ENCODE measurements at regions not wholly inside any gene's neighbourhood (a gene's known extent, or its start where the extent isn't known, plus 50 kb on each side); places are given as distances from the start of the nearest gene placed in this dataset.

DNA sequence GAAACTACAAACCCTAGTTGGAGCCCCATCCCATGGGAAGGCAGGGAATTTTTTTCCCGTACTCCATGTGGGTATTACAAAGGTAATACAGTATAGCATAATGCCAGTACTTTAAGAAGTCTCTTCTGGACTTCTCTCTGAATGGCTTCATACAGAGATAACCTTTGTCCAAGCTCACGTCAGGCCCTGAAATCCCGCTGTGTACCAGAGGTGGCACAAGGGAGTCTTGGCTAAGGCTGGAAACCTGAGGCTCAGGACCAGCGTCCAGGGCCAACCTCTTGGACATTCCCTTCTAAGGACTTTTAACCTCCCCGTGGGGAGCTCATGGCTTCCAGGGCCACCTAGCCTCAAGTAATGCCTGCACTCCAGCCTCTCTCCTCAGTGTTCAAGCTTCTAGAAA lies 338.9 kb upstream of the FAM241A start:
- no peaks in the 10 kb centered on the region for H3K9me3 ChIP-seq (ENCODE audit: low read depth, low read length)
- no peak overlapping the region for H3K27ac ChIP-seq (ENCODE audit: low read depth, low read length)
- no peak overlapping the region for H3K4me3 ChIP-seq (ENCODE audit: insufficient read depth, low read length)
- H3K27me3 ChIP-seq (ENCODE audit: insufficient read depth, low read length), result no peaks in the 10 kb centered on the region
- no peaks in the 10 kb centered on the region for H3K4me1 ChIP-seq (ENCODE audit: insufficient read depth, low read length)
- TF ChIP-seq, protein P1, sequence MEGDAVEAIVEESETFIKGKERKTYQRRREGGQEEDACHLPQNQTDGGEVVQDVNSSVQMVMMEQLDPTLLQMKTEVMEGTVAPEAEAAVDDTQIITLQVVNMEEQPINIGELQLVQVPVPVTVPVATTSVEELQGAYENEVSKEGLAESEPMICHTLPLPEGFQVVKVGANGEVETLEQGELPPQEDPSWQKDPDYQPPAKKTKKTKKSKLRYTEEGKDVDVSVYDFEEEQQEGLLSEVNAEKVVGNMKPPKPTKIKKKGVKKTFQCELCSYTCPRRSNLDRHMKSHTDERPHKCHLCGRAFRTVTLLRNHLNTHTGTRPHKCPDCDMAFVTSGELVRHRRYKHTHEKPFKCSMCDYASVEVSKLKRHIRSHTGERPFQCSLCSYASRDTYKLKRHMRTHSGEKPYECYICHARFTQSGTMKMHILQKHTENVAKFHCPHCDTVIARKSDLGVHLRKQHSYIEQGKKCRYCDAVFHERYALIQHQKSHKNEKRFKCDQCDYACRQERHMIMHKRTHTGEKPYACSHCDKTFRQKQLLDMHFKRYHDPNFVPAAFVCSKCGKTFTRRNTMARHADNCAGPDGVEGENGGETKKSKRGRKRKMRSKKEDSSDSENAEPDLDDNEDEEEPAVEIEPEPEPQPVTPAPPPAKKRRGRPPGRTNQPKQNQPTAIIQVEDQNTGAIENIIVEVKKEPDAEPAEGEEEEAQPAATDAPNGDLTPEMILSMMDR (IDR thresholded peaks at IDR 0.05; ENCODE audit: extremely low read depth, low read depth, low read length), result no peak
- H2AFZ ChIP-seq (ENCODE audit: low read length), result no peak overlapping the region
- H3K4me2 ChIP-seq (ENCODE audit: insufficient read depth, low read length), result no peak overlapping the region
- DNase-seq (ENCODE audit: insufficient read length, low spot score, missing footprints), result no peak
- H3K79me2 ChIP-seq (ENCODE audit: insufficient read depth, low read length), result no peaks in the 10 kb centered on the region
- H3K36me3 ChIP-seq (ENCODE audit: insufficient read depth, low read length), result no peaks in the 10 kb centered on the region
- H4K20me1 ChIP-seq (ENCODE audit: insufficient read depth, low read length), result no peaks in the 10 kb centered on the region

DNA sequence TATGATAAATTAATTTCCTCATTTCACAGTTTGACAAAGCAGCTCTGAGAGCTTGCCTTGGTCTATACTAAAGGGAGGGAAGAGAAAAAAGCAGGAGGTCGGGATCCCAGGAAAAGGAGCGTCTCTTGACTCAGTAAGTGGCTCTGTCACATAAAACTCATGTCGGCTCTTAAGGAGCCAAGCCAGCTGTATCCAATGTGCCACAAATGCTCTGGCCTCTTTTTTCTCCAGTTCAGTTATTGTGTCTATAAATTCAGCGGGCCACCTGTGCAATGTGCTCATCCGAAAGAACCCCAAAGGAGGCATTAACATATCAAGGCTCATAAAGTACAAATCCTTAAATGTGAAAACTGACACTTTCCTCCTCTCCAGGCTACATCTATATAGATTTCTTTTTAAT lies 337.7 kb upstream of the FAM241A start:
- no peak overlapping the region for H3K4me2 ChIP-seq (ENCODE audit: insufficient read depth, low read length)
- no peak for DNase-seq (ENCODE audit: insufficient read length, low spot score, missing footprints)
- H3K9me3 ChIP-seq (ENCODE audit: low read depth, low read length), result no peaks in the 10 kb centered on the region
- H3K4me3 ChIP-seq (ENCODE audit: insufficient read depth, low read length), result no peak overlapping the region
- no peaks in the 10 kb centered on the region for H3K79me2 ChIP-seq (ENCODE audit: insufficient read depth, low read length)
- no peaks in the 10 kb centered on the region for H3K27me3 ChIP-seq (ENCODE audit: insufficient read depth, low read length)
- H3K27ac ChIP-seq (ENCODE audit: low read depth, low read length), result no peak overlapping the region
- no peaks in the 10 kb centered on the region for H4K20me1 ChIP-seq (ENCODE audit: insufficient read depth, low read length)
- TF ChIP-seq, protein P1 (IDR thresholded peaks at IDR 0.05; ENCODE audit: extremely low read depth, low read depth, low read length), result no peak
- no peak overlapping the region for H2AFZ ChIP-seq (ENCODE audit: low read length)
- H3K4me1 ChIP-seq (ENCODE audit: insufficient read depth, low read length), result no peaks in the 10 kb centered on the region
- H3K36me3 ChIP-seq (ENCODE audit: insufficient read depth, low read length), result no peaks in the 10 kb centered on the region

DNA sequence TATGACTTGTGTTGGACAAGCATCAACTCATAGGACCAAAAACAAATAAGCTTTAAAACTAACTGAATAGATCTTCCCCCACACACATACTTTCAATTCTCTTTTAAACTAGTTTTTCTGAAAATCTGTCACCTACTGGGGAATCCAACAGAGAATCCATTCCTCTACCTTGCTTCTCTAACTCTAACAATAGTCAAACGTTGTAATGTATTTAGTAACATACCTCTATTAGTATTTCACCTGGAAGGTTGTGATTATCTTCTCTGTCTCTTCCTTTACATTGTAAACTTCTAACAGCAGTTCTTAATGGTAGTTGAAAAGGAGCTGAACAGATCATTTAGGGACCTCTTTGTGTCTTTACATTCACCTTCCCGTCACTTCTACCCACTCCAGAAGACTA lies 337.1 kb upstream of the FAM241A start:
- no peak overlapping the region for H3K27ac ChIP-seq (ENCODE audit: low read depth, low read length)
- no peak for DNase-seq (ENCODE audit: insufficient read length, low spot score, missing footprints)
- TF ChIP-seq, protein P1 (IDR thresholded peaks at IDR 0.05; ENCODE audit: extremely low read depth, low read depth, low read length), result no peak
- no peak overlapping the region for H2AFZ ChIP-seq (ENCODE audit: low read length)
- H3K9me3 ChIP-seq (ENCODE audit: low read depth, low read length), result no peaks in the 10 kb centered on the region
- H3K36me3 ChIP-seq (ENCODE audit: insufficient read depth, low read length), result no peaks in the 10 kb centered on the region
- H3K4me3 ChIP-seq (ENCODE audit: insufficient read depth, low read length), result no peak overlapping the region
- H3K79me2 ChIP-seq (ENCODE audit: insufficient read depth, low read length), result no peaks in the 10 kb centered on the region
- no peaks in the 10 kb centered on the region for H3K27me3 ChIP-seq (ENCODE audit: insufficient read depth, low read length)
- H3K4me2 ChIP-seq (ENCODE audit: insufficient read depth, low read length), result no peak overlapping the region
- H4K20me1 ChIP-seq (ENCODE audit: insufficient read depth, low read length), result no peaks in the 10 kb centered on the region
- H3K4me1 ChIP-seq (ENCODE audit: insufficient read depth, low read length), result no peaks in the 10 kb centered on the region

DNA sequence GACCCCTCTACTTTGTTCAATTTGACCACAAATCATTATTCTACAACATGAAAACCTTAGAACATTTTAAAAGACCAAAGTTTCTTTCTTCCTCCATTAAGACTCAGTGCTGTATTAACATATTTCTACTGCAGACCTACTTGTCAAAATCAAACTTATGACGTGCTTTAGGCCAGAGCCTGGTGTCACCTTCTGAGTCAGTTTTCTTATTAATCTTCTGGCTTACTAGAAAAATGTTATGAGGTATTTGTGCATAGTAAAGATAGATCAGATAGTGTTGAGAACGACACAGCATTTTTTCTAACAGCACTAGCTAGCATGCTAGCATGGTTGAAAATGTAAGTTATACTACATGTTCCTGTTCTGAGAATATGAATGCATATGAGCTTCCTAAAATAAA lies 333.6 kb upstream of the FAM241A start:
- no peaks in the 10 kb centered on the region for H4K20me1 ChIP-seq (ENCODE audit: insufficient read depth, low read length)
- no peaks in the 10 kb centered on the region for H3K9me3 ChIP-seq (ENCODE audit: low read depth, low read length)
- TF ChIP-seq, protein P1 (IDR thresholded peaks at IDR 0.05; ENCODE audit: extremely low read depth, low read depth, low read length), result no peak
- H3K4me1 ChIP-seq (ENCODE audit: insufficient read depth, low read length), result no peaks in the 10 kb centered on the region
- no peak overlapping the region for H3K4me3 ChIP-seq (ENCODE audit: insufficient read depth, low read length)
- H3K79me2 ChIP-seq (ENCODE audit: insufficient read depth, low read length), result no peaks in the 10 kb centered on the region
- no peaks in the 10 kb centered on the region for H3K36me3 ChIP-seq (ENCODE audit: insufficient read depth, low read length)
- no peak for DNase-seq (ENCODE audit: insufficient read length, low spot score, missing footprints)
- no peak overlapping the region for H2AFZ ChIP-seq (ENCODE audit: low read length)
- no peak overlapping the region for H3K4me2 ChIP-seq (ENCODE audit: insufficient read depth, low read length)
- no peaks in the 10 kb centered on the region for H3K27me3 ChIP-seq (ENCODE audit: insufficient read depth, low read length)
- no peak overlapping the region for H3K27ac ChIP-seq (ENCODE audit: low read depth, low read length)

Measured in osteoblast (primary cell).